Caki2 (cell line): ENCODE measurements at regions not wholly inside any gene's neighbourhood (a gene's known extent, or its start where the extent isn't known, plus 50 kb on each side); places are given as distances from the start of the nearest gene placed in this dataset.
A peak's percentile ranks its signal among the peaks of the same experiment; 100 is the strongest.
"Not testable (repeated sequence)": the region's sequence is repeated elsewhere in the genome, so short reads cannot be mapped to it uniquely, and the experiment has no call there.

Source experiments
- DNase-seq: peaks from one replicate; pipeline ENCODE4 v3.0.0-alpha.2; 2015; ENCODE audit warnings: low read depth
- in situ Hi-C: cut with HindIII; loops from 2 replicates; pipeline ENCODE4 v1.10.0; 2016; ENCODE audit warnings: low sequenced_read_pairs, low pct_unique_long_range_greater_than_20kb, mixed read lengths

GRCh38 chr7:63856466-63856865, 142.2 kb upstream of the ZNF722 start:
- in situ Hi-C loops, DNase-seq: not testable (repeated sequence)

- no peak for DNase-seq
These were observed 131.5 kb upstream of the ZNF722 start for GRCh38 chr7:63867127-63867526.

GRCh38 chr7:63874242-63874641, 124.4 kb upstream of the ZNF722 start:
- DNase-seq, in situ Hi-C loops: not testable (repeated sequence)

More at GRCh38 chr7:63867127-63867526, 131.5 kb upstream of the ZNF722 start:
- in situ Hi-C loops, result no loop called here

- in situ Hi-C loops, result no loop called here
- peak; percentile 8 for DNase-seq
These were observed 121.8 kb upstream of the ZNF722 start for GRCh38 chr7:63876707-63877322.

GRCh38 chr7:63887031-63887430, 111.6 kb upstream of the ZNF722 start:
- DNase-seq, result no peak

GRCh38 chr7:63899691-63900393, 98.8 kb upstream of the ZNF722 start:
- in situ Hi-C loops, result no loop called here
- peak; percentile 77 for DNase-seq

More at GRCh38 chr7:63887031-63887430, 111.6 kb upstream of the ZNF722 start:
- in situ Hi-C loops, result no loop called here

GRCh38 chr7:63900394-63901203, 98.0 kb upstream of the ZNF722 start:
- peak; percentile 90 for DNase-seq
- in situ Hi-C loops, result no loop called here

- DNase-seq, in situ Hi-C loops: not testable (repeated sequence)
These were observed 97.5 kb upstream of the ZNF722 start for GRCh38 chr7:63901204-63901506.

GRCh38 chr7:63918986-63919385, 79.7 kb upstream of the ZNF722 start:
- in situ Hi-C loops, result no loop called here
- DNase-seq, result no peak

- in situ Hi-C loops, result no loop called here
- no peak for DNase-seq
These were observed 73.4 kb upstream of the ZNF722 start for GRCh38 chr7:63925262-63925625.

- DNase-seq, result peak; percentile 94
- in situ Hi-C loops, result no loop called here
These were observed 72.8 kb upstream of the ZNF722 start for GRCh38 chr7:63925626-63926460.

- DNase-seq, result no peak
- in situ Hi-C loops, result no loop called here
These were observed 71.4 kb upstream of the ZNF722 start for GRCh38 chr7:63927261-63927660.

GRCh38 chr7:63931057-63931600, 67.5 kb upstream of the ZNF722 start:
- in situ Hi-C loops, result no loop called here
- DNase-seq, result no peak

GRCh38 chr7:63931985-63932577, 66.6 kb upstream of the ZNF722 start:
- DNase-seq, result no peak
- in situ Hi-C loops, result no loop called here
